WERI-Rb-1 (cell line): ENCODE measurements at regions not wholly inside any gene's neighbourhood (a gene's known extent, or its start where the extent isn't known, plus 50 kb on each side); places are given as distances from the start of the nearest gene placed in this dataset.
"Not testable (repeated sequence)": the region's sequence is repeated elsewhere in the genome, so short reads cannot be mapped to it uniquely, and the experiment has no call there.

Experiments used
- DNase-seq: peaks from one replicate; pipeline ENCODE4 v3.0.0-alpha.2; 2020
- H3K27ac ChIP-seq: fragments of 250-450 bp; sonication (Bioruptor Pico); 2 replicates; pipeline ENCODE4 v1.5.1; 2020; ENCODE audit warnings: mild to moderate bottlenecking, moderate library complexity
- H3K27me3 ChIP-seq: fragments of 250-450 bp; sonication (Bioruptor Pico); 2 replicates; pipeline ENCODE4 v1.5.1; 2021; ENCODE audit warnings: mild to moderate bottlenecking, low read depth, moderate library complexity; ENCODE audit not compliant: insufficient read depth, severe bottlenecking
- H3K36me3 ChIP-seq: fragments of 250-450 bp; sonication (Bioruptor Pico); 2 replicates; pipeline ENCODE4 v1.5.1; 2020; ENCODE audit warnings: mild to moderate bottlenecking, moderate library complexity
- H3K4me3 ChIP-seq: 2 replicates; pipeline ENCODE4 v1.5.1; 2011; ENCODE audit warnings: low read depth, mild to moderate bottlenecking, control low read depth, low read length
- H3K9me3 ChIP-seq: fragments of 250-450 bp; sonication (Bioruptor Pico); 2 replicates; pipeline ENCODE4 v1.5.1; 2021; ENCODE audit warnings: mild to moderate bottlenecking, moderate library complexity; ENCODE audit not compliant: severe bottlenecking
- TF ChIP-seq, protein P1 (sequence below): IDR thresholded peaks from 2 replicates; pipeline ENCODE4 v1.5.1; 2011; ENCODE audit warnings: low read depth, mild to moderate bottlenecking, control low read depth, inconsistent platforms, low read length

- Histone ChIP-seq H3K27ac (no peak overlapping the region), H3K27me3 (peaks cover 74% of the 10 kb centered on the region), H3K36me3 (no peaks in the 10 kb centered on the region), H3K4me3 (no peak overlapping the region), H3K9me3 (no peaks in the 10 kb centered on the region)
- no peak for DNase-seq
- TF ChIP-seq, protein P1, sequence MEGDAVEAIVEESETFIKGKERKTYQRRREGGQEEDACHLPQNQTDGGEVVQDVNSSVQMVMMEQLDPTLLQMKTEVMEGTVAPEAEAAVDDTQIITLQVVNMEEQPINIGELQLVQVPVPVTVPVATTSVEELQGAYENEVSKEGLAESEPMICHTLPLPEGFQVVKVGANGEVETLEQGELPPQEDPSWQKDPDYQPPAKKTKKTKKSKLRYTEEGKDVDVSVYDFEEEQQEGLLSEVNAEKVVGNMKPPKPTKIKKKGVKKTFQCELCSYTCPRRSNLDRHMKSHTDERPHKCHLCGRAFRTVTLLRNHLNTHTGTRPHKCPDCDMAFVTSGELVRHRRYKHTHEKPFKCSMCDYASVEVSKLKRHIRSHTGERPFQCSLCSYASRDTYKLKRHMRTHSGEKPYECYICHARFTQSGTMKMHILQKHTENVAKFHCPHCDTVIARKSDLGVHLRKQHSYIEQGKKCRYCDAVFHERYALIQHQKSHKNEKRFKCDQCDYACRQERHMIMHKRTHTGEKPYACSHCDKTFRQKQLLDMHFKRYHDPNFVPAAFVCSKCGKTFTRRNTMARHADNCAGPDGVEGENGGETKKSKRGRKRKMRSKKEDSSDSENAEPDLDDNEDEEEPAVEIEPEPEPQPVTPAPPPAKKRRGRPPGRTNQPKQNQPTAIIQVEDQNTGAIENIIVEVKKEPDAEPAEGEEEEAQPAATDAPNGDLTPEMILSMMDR: no peak
Measured at GRCh38 chr20:54346276-54346675, 129.1 kb upstream of the DOK5 start.

GRCh38 chr20:54347166-54347833, 128.1 kb upstream of the DOK5 start:
- Histone ChIP-seq H3K36me3 (no peaks in the 10 kb centered on the region), H3K4me3 (no peak overlapping the region), H3K27me3 (peaks cover 67% of the 10 kb centered on the region), H3K27ac (no peak overlapping the region), H3K9me3 (no peaks in the 10 kb centered on the region)
- DNase-seq: no peak
- TF ChIP-seq, protein P1: no peak

GRCh38 chr20:54350415-54350814, 125.0 kb upstream of the DOK5 start:
- no peak overlapping the region for H3K27ac ChIP-seq
- no peak overlapping the region for H3K4me3 ChIP-seq

GRCh38 chr20:54351371-54352136, 123.8 kb upstream of the DOK5 start:
- DNase-seq: no peak
- no peak overlapping the region for H3K4me3 ChIP-seq
- H3K36me3 ChIP-seq: no peaks in the 10 kb centered on the region
- H3K27ac ChIP-seq: no peak overlapping the region
- H3K27me3 ChIP-seq: peaks cover 70% of the 10 kb centered on the region
- no peaks in the 10 kb centered on the region for H3K9me3 ChIP-seq
- TF ChIP-seq, protein P1: no peak

More at GRCh38 chr20:54350415-54350814, 125.0 kb upstream of the DOK5 start:
- Histone ChIP-seq H3K9me3 (no peaks in the 10 kb centered on the region), H3K36me3 (no peaks in the 10 kb centered on the region), H3K27me3 (peaks cover 69% of the 10 kb centered on the region)
- DNase-seq: no peak
- TF ChIP-seq, protein P1: no peak

- H3K9me3 ChIP-seq, H3K4me3 ChIP-seq, H3K36me3 ChIP-seq, DNase-seq, H3K27ac ChIP-seq: not testable (repeated sequence)
- H3K27me3 ChIP-seq: peaks cover 71% of the 10 kb centered on the region
Measured at GRCh38 chr20:54352541-54352940, 122.9 kb upstream of the DOK5 start.

GRCh38 chr20:54353292-54353691, 122.1 kb upstream of the DOK5 start:
- Histone ChIP-seq H3K36me3 (no peaks in the 10 kb centered on the region), H3K4me3 (no peak overlapping the region), H3K27me3 (peaks cover 68% of the 10 kb centered on the region), H3K27ac (no peak overlapping the region), H3K9me3 (no peaks in the 10 kb centered on the region)
- TF ChIP-seq, protein P1: no peak
- DNase-seq: no peak
